Activated T-helper 17 cell treated with anti-CD3 and anti-CD28 coated beads, Interleukin-2, amount 50 U/mL, for 72 hours (primary cell): ENCODE measurements at regions not wholly inside any gene's neighbourhood (a gene's known extent, or its start where the extent isn't known, plus 50 kb on each side); places are given as distances from the start of the nearest gene placed in this dataset.
"Not testable (repeated sequence)": the region's sequence is repeated elsewhere in the genome, so short reads cannot be mapped to it uniquely, and the experiment has no call there.

Experiments used
- ATAC-seq: fragments of 150-1000 bp; cut with Tn5 transposase; replicated peaks from 2 replicates; pipeline ENCODE4 v1.10.0; 2021; ENCODE audit warnings: mild to moderate bottlenecking, moderate library complexity
- H3K27ac Mint-ChIP-seq: one replicate; pipeline ENCODE4 v1.8.0; 2022; ENCODE audit warnings: mixed read lengths
- H3K27me3 Mint-ChIP-seq: one replicate; pipeline ENCODE4 v1.8.0; 2022; ENCODE audit warnings: mixed read lengths
- H3K36me3 Mint-ChIP-seq: one replicate; pipeline ENCODE4 v1.8.0; 2022; ENCODE audit warnings: low read depth, mild to moderate bottlenecking, mixed read lengths
- H3K4me1 Mint-ChIP-seq: one replicate; pipeline ENCODE4 v1.8.0; 2022; ENCODE audit warnings: mixed read lengths
- H3K4me3 Mint-ChIP-seq: one replicate; pipeline ENCODE4 v1.8.0; 2022; ENCODE audit warnings: mild to moderate bottlenecking, mixed read lengths
- H3K9me3 Mint-ChIP-seq: one replicate; pipeline ENCODE4 v1.8.0; 2022; ENCODE audit warnings: mixed read lengths

GRCh38 chr21:8987896-8988295, 1533.5 kb upstream of the TPTE start:
- peaks cover 26% of the 10 kb centered on the region for H3K27me3 Mint-ChIP-seq
- not testable (repeated sequence) for H3K36me3 Mint-ChIP-seq, ATAC-seq, H3K27ac Mint-ChIP-seq, H3K4me1 Mint-ChIP-seq, H3K4me3 Mint-ChIP-seq
- peaks cover 30% of the 10 kb centered on the region for H3K9me3 Mint-ChIP-seq

- Mint-ChIP-seq H3K4me3 (no peak overlapping the region), H3K36me3 (no peaks in the 10 kb centered on the region), H3K27ac (no peak overlapping the region), H3K27me3 (peaks cover 34% of the 10 kb centered on the region), H3K4me1 (peaks cover 7% of the 10 kb centered on the region), H3K9me3 (peaks cover 37% of the 10 kb centered on the region)
- ATAC-seq = no peak
Observed at GRCh38 chr21:8988696-8989095, 1532.7 kb upstream of the TPTE start.

- Mint-ChIP-seq H3K36me3 (no peaks in the 10 kb centered on the region), H3K4me1 (peaks cover 7% of the 10 kb centered on the region), H3K27ac (no peak overlapping the region), H3K9me3 (peaks cover 40% of the 10 kb centered on the region), H3K27me3 (peaks cover 37% of the 10 kb centered on the region), H3K4me3 (no peak overlapping the region)
- ATAC-seq = no peak
Observed at GRCh38 chr21:8989261-8989711, 1532.1 kb upstream of the TPTE start.

- Mint-ChIP-seq H3K27me3 (peaks cover 38% of the 10 kb centered on the region), H3K4me1 (peaks cover 7% of the 10 kb centered on the region), H3K36me3 (no peaks in the 10 kb centered on the region), H3K27ac (no peak overlapping the region), H3K9me3 (peaks cover 41% of the 10 kb centered on the region), H3K4me3 (no peak overlapping the region)
- no peak for ATAC-seq
Observed at GRCh38 chr21:8989721-8990325, 1531.6 kb upstream of the TPTE start.

GRCh38 chr21:8990326-8991087, 1530.9 kb upstream of the TPTE start:
- peaks cover 41% of the 10 kb centered on the region for H3K9me3 Mint-ChIP-seq
- no peak overlapping the region for H3K4me3 Mint-ChIP-seq
- peaks cover 7% of the 10 kb centered on the region for H3K4me1 Mint-ChIP-seq
- no peak overlapping the region for H3K27ac Mint-ChIP-seq
- peaks cover 38% of the 10 kb centered on the region for H3K27me3 Mint-ChIP-seq
- H3K36me3 Mint-ChIP-seq = no peaks in the 10 kb centered on the region
- ATAC-seq = no peak

GRCh38 chr21:8991088-8991907, 1530.1 kb upstream of the TPTE start:
- peaks cover 7% of the 10 kb centered on the region for H3K4me1 Mint-ChIP-seq
- peaks cover 38% of the 10 kb centered on the region for H3K27me3 Mint-ChIP-seq
- H3K4me3 Mint-ChIP-seq = no peak overlapping the region
- no peak overlapping the region for H3K27ac Mint-ChIP-seq
- H3K9me3 Mint-ChIP-seq = peaks cover 41% of the 10 kb centered on the region
- ATAC-seq = no peak
- no peaks in the 10 kb centered on the region for H3K36me3 Mint-ChIP-seq

GRCh38 chr21:8991968-8992621, 1529.3 kb upstream of the TPTE start:
- Mint-ChIP-seq H3K36me3 (no peaks in the 10 kb centered on the region), H3K4me1 (peaks cover 7% of the 10 kb centered on the region), H3K27ac (no peak overlapping the region), H3K27me3 (peaks cover 38% of the 10 kb centered on the region), H3K9me3 (peaks cover 41% of the 10 kb centered on the region), H3K4me3 (no peak overlapping the region)
- peak; percentile 31 for ATAC-seq

- Mint-ChIP-seq H3K27me3 (peaks cover 38% of the 10 kb centered on the region), H3K4me3 (no peak overlapping the region), H3K9me3 (peaks cover 41% of the 10 kb centered on the region), H3K4me1 (peaks cover 7% of the 10 kb centered on the region), H3K36me3 (no peaks in the 10 kb centered on the region), H3K27ac (no peak overlapping the region)
- ATAC-seq = peak; percentile 34
Observed at GRCh38 chr21:8992731-8993174, 1528.6 kb upstream of the TPTE start.

GRCh38 chr21:8993284-8993942, 1528.0 kb upstream of the TPTE start:
- Mint-ChIP-seq H3K4me3 (no peak overlapping the region), H3K27me3 (peaks cover 38% of the 10 kb centered on the region), H3K27ac (no peak overlapping the region), H3K4me1 (peaks cover 7% of the 10 kb centered on the region), H3K9me3 (peaks cover 41% of the 10 kb centered on the region), H3K36me3 (no peaks in the 10 kb centered on the region)
- ATAC-seq = peak; percentile 14

- H3K4me3 Mint-ChIP-seq = no peak overlapping the region
- ATAC-seq = no peak
- peaks cover 38% of the 10 kb centered on the region for H3K27me3 Mint-ChIP-seq
- no peak overlapping the region for H3K27ac Mint-ChIP-seq
- peaks cover 7% of the 10 kb centered on the region for H3K4me1 Mint-ChIP-seq
- peaks cover 37% of the 10 kb centered on the region for H3K9me3 Mint-ChIP-seq
- H3K36me3 Mint-ChIP-seq = no peaks in the 10 kb centered on the region
Observed at GRCh38 chr21:8993943-8994639, 1527.3 kb upstream of the TPTE start.

GRCh38 chr21:8994640-8995511, 1526.5 kb upstream of the TPTE start:
- Mint-ChIP-seq H3K4me3 (no peak overlapping the region), H3K27me3 (peaks cover 38% of the 10 kb centered on the region), H3K4me1 (peaks cover 7% of the 10 kb centered on the region), H3K9me3 (peaks cover 37% of the 10 kb centered on the region), H3K27ac (no peak overlapping the region), H3K36me3 (no peaks in the 10 kb centered on the region)
- ATAC-seq = no peak

- peaks cover 25% of the 10 kb centered on the region for H3K9me3 Mint-ChIP-seq
- not testable (repeated sequence) for H3K4me1 Mint-ChIP-seq, H3K27ac Mint-ChIP-seq, H3K4me3 Mint-ChIP-seq, H3K36me3 Mint-ChIP-seq, ATAC-seq
- H3K27me3 Mint-ChIP-seq = peaks cover 26% of the 10 kb centered on the region
Observed at GRCh38 chr21:8996487-8996968, 1524.9 kb upstream of the TPTE start.
